ENCODE measurements at regions not wholly inside any gene's neighbourhood (a gene's known extent, or its start where the extent isn't known, plus 50 kb on each side); places are given as distances from the start of the nearest gene placed in this dataset.

DNA sequence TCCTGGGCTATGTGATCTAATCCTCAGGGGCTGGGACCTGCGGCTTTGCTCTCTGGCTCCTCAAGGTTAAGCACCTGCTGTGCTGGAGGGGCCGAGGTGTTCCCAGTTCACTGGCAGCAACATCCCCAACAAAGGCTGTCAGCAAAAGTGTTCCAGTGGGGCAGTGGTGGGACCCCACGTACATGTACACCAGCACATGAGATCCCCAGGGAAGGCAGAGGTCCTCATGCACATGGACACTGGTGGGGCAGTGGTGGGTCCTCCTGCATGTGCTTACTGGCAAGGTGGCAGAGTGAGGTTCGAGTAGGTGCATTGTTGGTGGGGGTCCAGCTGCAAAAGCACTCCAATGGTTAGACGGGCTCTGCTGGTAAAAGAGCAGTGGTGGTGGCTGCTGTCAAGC lies 255.6 kb upstream of the MPDZ start:
- TF ChIP-seq, protein P1, sequence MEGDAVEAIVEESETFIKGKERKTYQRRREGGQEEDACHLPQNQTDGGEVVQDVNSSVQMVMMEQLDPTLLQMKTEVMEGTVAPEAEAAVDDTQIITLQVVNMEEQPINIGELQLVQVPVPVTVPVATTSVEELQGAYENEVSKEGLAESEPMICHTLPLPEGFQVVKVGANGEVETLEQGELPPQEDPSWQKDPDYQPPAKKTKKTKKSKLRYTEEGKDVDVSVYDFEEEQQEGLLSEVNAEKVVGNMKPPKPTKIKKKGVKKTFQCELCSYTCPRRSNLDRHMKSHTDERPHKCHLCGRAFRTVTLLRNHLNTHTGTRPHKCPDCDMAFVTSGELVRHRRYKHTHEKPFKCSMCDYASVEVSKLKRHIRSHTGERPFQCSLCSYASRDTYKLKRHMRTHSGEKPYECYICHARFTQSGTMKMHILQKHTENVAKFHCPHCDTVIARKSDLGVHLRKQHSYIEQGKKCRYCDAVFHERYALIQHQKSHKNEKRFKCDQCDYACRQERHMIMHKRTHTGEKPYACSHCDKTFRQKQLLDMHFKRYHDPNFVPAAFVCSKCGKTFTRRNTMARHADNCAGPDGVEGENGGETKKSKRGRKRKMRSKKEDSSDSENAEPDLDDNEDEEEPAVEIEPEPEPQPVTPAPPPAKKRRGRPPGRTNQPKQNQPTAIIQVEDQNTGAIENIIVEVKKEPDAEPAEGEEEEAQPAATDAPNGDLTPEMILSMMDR (IDR thresholded peaks at IDR 0.05) = no peak
- TF ChIP-seq POLR2A (IDR thresholded peaks at IDR 0.05) = no peak
- no peak for TF ChIP-seq EP300 (IDR thresholded peaks at IDR 0.05)
